ENCODE measurements at regions not wholly inside any gene's neighbourhood (a gene's known extent, or its start where the extent isn't known, plus 50 kb on each side); places are given as distances from the start of the nearest gene placed in this dataset.
"Not testable (repeated sequence)": the region's sequence is repeated elsewhere in the genome, so short reads cannot be mapped to it uniquely, and the experiment has no call there.

GRCh38 chr9:108050894-108051293 lies 561.3 kb upstream of the KLF4 start:
- ATAC-seq (ENCODE audit: low FRiP score) (no peak), DNase-seq (ENCODE audit: low spot score) (no peak)
- TF ChIP-seq, protein P1, sequence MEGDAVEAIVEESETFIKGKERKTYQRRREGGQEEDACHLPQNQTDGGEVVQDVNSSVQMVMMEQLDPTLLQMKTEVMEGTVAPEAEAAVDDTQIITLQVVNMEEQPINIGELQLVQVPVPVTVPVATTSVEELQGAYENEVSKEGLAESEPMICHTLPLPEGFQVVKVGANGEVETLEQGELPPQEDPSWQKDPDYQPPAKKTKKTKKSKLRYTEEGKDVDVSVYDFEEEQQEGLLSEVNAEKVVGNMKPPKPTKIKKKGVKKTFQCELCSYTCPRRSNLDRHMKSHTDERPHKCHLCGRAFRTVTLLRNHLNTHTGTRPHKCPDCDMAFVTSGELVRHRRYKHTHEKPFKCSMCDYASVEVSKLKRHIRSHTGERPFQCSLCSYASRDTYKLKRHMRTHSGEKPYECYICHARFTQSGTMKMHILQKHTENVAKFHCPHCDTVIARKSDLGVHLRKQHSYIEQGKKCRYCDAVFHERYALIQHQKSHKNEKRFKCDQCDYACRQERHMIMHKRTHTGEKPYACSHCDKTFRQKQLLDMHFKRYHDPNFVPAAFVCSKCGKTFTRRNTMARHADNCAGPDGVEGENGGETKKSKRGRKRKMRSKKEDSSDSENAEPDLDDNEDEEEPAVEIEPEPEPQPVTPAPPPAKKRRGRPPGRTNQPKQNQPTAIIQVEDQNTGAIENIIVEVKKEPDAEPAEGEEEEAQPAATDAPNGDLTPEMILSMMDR (IDR thresholded peaks at IDR 0.05) = no peak

DNA sequence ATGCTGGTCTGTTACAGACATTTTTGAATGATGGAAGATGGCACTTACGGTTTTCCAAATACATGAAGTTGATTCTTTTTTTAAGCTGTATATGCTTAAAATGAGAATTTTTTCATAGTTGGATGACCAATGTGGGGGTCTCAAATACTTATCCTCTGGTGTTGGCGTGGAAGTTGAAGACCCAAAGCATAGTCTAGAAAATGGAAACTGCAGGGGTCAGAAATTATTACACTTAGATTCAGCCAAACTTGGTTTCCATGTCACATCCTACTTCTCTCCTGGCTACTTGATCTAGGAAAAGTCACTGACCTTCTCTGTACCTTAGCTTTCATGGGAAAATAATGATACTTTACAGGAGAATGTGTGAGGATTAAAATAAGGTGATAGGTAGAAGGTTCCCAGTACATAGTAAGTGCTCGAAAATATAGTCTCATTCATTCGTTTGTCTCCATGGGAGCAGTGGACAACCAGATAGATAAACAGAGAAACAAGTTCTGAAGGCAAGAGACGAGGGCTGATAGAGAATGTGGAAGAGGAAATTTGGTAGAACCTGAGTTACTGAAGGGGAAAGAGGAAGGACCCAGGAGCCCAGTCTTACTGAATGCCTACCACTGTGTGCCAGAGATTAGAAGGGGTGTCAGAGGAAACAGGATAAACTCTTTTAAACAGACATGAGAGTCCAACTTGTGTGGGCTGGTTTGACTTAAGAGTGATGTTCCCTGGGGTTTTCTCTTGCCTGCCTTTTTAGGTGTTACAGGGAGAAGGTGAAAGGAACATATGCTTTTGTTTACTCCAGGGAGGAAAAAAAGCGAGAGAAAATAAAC lies 560.3 kb upstream of the KLF4 start:
- TF ChIP-seq, protein P1 (IDR thresholded peaks at IDR 0.05) = no peak
- ATAC-seq (ENCODE audit: low FRiP score) (no peak), DNase-seq (ENCODE audit: low spot score) (no peak)

- TF ChIP-seq, protein P1 (IDR thresholded peaks at IDR 0.05) = no peak
- DNase-seq (ENCODE audit: low spot score) (no peak), ATAC-seq (ENCODE audit: low FRiP score) (no peak)
Measured at GRCh38 chr9:108049026-108049607, 559.5 kb upstream of the KLF4 start.

DNA sequence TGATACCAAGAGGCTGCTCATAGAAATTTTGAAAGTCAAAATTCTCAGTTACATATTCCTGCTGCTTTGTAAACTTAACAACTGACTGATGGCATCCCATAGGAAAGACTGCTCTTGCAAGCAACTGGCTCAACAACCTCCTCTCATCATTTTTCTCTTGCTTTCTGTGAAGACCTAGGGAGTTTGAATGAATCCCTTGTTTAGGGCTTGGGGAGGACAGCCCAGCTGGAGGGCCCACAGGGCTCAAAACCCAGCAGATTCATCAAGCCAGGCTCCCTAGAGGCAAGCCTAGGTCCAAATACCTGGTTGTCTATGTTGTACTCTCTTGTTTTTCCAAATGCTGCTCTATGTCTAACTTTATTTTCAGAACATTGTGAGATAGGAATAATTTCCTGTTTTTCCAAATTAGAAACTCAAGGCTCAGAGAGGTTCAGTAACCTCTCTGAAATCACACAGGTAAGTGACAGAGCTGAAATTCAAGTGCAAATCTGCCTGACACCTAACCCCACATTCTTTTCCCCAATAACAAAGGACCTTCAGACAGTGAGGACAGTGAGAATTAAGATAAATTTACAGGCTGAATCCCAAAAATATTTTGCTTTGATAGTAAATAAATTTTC lies 558.9 kb upstream of the KLF4 start:
- ATAC-seq (ENCODE audit: low FRiP score) (no peak), DNase-seq (ENCODE audit: low spot score) (no peak)
- TF ChIP-seq, protein P1 (IDR thresholded peaks at IDR 0.05) = no peak

DNA sequence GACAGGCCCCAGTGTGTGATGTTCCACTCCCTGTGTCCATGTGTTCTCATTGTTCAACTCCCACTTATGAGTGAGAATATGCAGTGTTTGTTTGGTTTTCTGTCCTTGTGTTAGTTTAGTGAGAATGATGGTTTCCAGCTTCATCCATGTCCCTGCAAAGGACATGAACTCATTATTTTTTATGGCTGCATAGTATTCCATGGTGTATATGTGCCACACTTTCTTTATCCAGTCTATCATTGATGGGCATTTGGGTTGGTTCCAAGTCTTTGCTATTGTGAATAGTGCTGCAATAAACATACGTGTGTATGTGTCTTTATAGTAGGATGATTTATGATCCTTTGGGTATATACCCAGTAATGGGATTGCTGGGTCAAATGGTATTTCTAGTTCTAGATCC lies 558.2 kb upstream of the KLF4 start:
- ATAC-seq (ENCODE audit: low FRiP score); DNase-seq (ENCODE audit: low spot score): not testable (repeated sequence)

GRCh38 chr9:108047264-108047663 lies 557.7 kb upstream of the KLF4 start:
- no peak for DNase-seq (ENCODE audit: low spot score)
- ATAC-seq (ENCODE audit: low FRiP score) = no peak
- TF ChIP-seq, protein P1 (IDR thresholded peaks at IDR 0.05) = no peak

GRCh38 chr9:108045851-108046250 lies 556.3 kb upstream of the KLF4 start:
- TF ChIP-seq, protein P1 (IDR thresholded peaks at IDR 0.05) = no peak
- no peak for ATAC-seq (ENCODE audit: low FRiP score)
- no peak for DNase-seq (ENCODE audit: low spot score)
